K562 (cell line): ENCODE measurements at regions not wholly inside any gene's neighbourhood (a gene's known extent, or its start where the extent isn't known, plus 50 kb on each side); places are given as distances from the start of the nearest gene placed in this dataset.

Experiments
- ATAC-seq: fragments of 200-7000 bp; cut with Tn5 transposase; 3 replicates; pipeline ENCODE4 v1.9.1; 2020; ENCODE audit warnings: moderate library complexity
- BruUV-seq: library from RNA; stranded (reverse); fragments of 400-500 nt; replicated peaks from 2 replicates; lab custom pipeline; 2021; lab: Mats Ljungman, UMichigan
- CTCF ChIA-PET: fragments of 300-600 bp; formaldehyde crosslinking; extraction: SDS; loops from one replicate; lab custom pipeline; 2021; ENCODE audit warnings: low intra/inter-chr PET ratio; lab: Yijun Ruan, JAX
- POLR2A ChIA-PET: fragments of 300-600, 350-650 bp; sonication (Branson Sonifier 250); formaldehyde crosslinking; extraction: SDS; loops from one replicate; lab custom pipeline; 2021; ENCODE audit warnings: antibody characterized with exemption, inconsistent platforms; lab: Yijun Ruan, JAX
- DNase-seq, 4 experiments: peaks; one replicate each; pipeline versions ENCODE4 v3.0.0 to v3.0.0-alpha.2; 2011 to 2018; ENCODE audit warnings: low spot score in 3 of 4, mixed read lengths in 3 of 4; ENCODE audit errors: extremely low read depth in 1 of 4
- FAIRE-seq: peaks from 2 replicates; lab custom pipeline; 2011; peaks lifted over from hg19 to GRCh38; lab: Jason Lieb, UNC
- H2AFZ ChIP-seq: 2 replicates; pipeline ENCODE4 v1.6.0; 2011; ENCODE audit warnings: low read depth, low read length, control low read depth, inconsistent platforms
- H3K27ac ChIP-seq: fragments of 200-600 bp; 3 replicates; pipeline ENCODE4 v1.8.0; 2011; ENCODE audit warnings: low read depth, mild to moderate bottlenecking, control low read depth, inconsistent platforms, low read length, moderate library complexity, mixed read lengths; ENCODE audit errors: extremely low read depth
- H3K27me3 ChIP-seq, 2 experiments: fragments of 300-600 bp in 1 of 2; 2 replicates in 1 of 2; 3 replicates in 1 of 2; pipeline versions ENCODE4 v1.6.0 to v1.8.0; 2011; ENCODE audit warnings: inconsistent platforms in 2 of 2, low read length in 2 of 2, mild to moderate bottlenecking in 1 of 2, mixed read lengths in 1 of 2, moderate library complexity in 1 of 2; ENCODE audit not compliant: control insufficient read depth in 2 of 2, insufficient read depth in 2 of 2
- H3K36me3 ChIP-seq: fragments of 300-600 bp; 3 replicates; pipeline ENCODE4 v1.8.0; 2011; ENCODE audit warnings: mild to moderate bottlenecking, low read length, inconsistent platforms; ENCODE audit not compliant: control insufficient read depth, insufficient read depth
- H3K4me1 ChIP-seq, 2 experiments: fragments of 200-600 bp in 1 of 2; replicated peaks in 1 of 2; 2 replicates in 1 of 2; 3 replicates in 1 of 2; pipeline versions ENCODE4 v1.5.1 to v1.8.0; 2011; ENCODE audit warnings: inconsistent platforms in 2 of 2, low read length in 2 of 2, mild to moderate bottlenecking in 1 of 2, mixed read lengths in 1 of 2, moderate library complexity in 1 of 2; ENCODE audit not compliant: control insufficient read depth in 2 of 2, insufficient read depth in 2 of 2
- H3K4me2 ChIP-seq: 2 replicates; pipeline ENCODE4 v1.6.1; 2011; ENCODE audit warnings: low read length, control low read depth, inconsistent platforms, mixed read lengths; ENCODE audit not compliant: insufficient read depth
- H3K4me3 ChIP-seq: fragments of 200-600 bp; sonication (generic), shearing (Covaris generic); 2 replicates; pipeline ENCODE4 v1.5.1; 2016; ENCODE audit warnings: control low read depth, inconsistent platforms
- H3K79me2 ChIP-seq: fragments of 200-600 bp; 3 replicates; pipeline ENCODE4 v1.8.0; 2011; ENCODE audit warnings: low read length, inconsistent platforms; ENCODE audit not compliant: control insufficient read depth, insufficient read depth
- H3K9ac ChIP-seq, 2 experiments: 2 replicates each; pipeline versions ENCODE4 v1.6.0 to v1.6.1; 2011; ENCODE audit warnings: low read depth in 2 of 2, low read length in 2 of 2, control low read depth in 1 of 2, inconsistent platforms in 1 of 2, mild to moderate bottlenecking in 1 of 2, mixed read lengths in 1 of 2; ENCODE audit not compliant: insufficient read depth in 1 of 2
- H3K9me1 ChIP-seq: one replicate; pipeline ENCODE4 v1.6.0; 2011; ENCODE audit warnings: inconsistent platforms, mild to moderate bottlenecking, low read length, moderate library complexity; ENCODE audit not compliant: control insufficient read depth, insufficient read depth
- H3K9me3 ChIP-seq: replicated peaks from 2 replicates; pipeline ENCODE4 v1.5.1; 2011; ENCODE audit warnings: low read depth, low read length, inconsistent platforms; ENCODE audit not compliant: control insufficient read depth, insufficient read depth
- H4K20me1 ChIP-seq: replicated peaks from 2 replicates; pipeline ENCODE4 v1.6.1; 2011; ENCODE audit warnings: low read length, inconsistent platforms, mixed read lengths; ENCODE audit not compliant: control insufficient read depth, insufficient read depth
- HDAC1 ChIP-seq, 2 experiments: fragments of 450-650 bp; IDR thresholded peaks; 2 replicates each; pipeline ENCODE4 v1.6.1; 2016 to 2017; ENCODE audit warnings: inconsistent platforms in 1 of 2, mild to moderate bottlenecking in 1 of 2, moderate library complexity in 1 of 2
- SIN3A ChIP-seq, 2 experiments: fragments of 150-350 bp in 1 of 2; IDR thresholded peaks; 2 replicates each; pipeline ENCODE4 v1.6.1; 2011 to 2016; ENCODE audit warnings: borderline replicate concordance in 2 of 2, low read depth in 2 of 2, low read length in 2 of 2, mild to moderate bottlenecking in 2 of 2, moderate library complexity in 2 of 2; ENCODE audit not compliant: control insufficient read depth in 1 of 2
- SMAD1 ChIP-seq: fragments of 150-350 bp; IDR thresholded peaks from 2 replicates; pipeline ENCODE4 v1.6.1; 2014; ENCODE audit warnings: low read length, low read depth; ENCODE audit not compliant: partially characterized antibody
- SMAD2 ChIP-seq: fragments of 150-350 bp; IDR thresholded peaks from 2 replicates; pipeline ENCODE4 v1.6.1; 2014; ENCODE audit warnings: low read depth, mild to moderate bottlenecking, low read length
- ZKSCAN8 ChIP-seq: fragments of 200-800 bp; sonication (Bioruptor generic); IDR thresholded peaks from 2 replicates; pipeline ENCODE4 v1.6.1; 2016; ENCODE audit warnings: missing genetic modification characterization, missing compliant biosample characterization
- WGBS: fragments of 100-300 bp; shearing (Covaris generic); methylation state at CpG from one replicate; pipeline ENCODE4 v1.1.6; 2016; ENCODE audit warnings: low coverage, mixed read lengths; ENCODE audit not compliant: insufficient coverage; ENCODE audit errors: missing lambda C conversion rate; 5-methylcytosine and 5-hydroxymethylcytosine counted together
- in situ Hi-C: fragments of 300-500 bp; cut with MboI; formaldehyde crosslinking; loops from 4 replicates; pipeline ENCODE4 v1.15.0; 2018; ENCODE audit warnings: inconsistent platforms, mixed read lengths
- intact Hi-C: fragments of 100-400 bp; cut with micrococcal nuclease; formaldehyde crosslinking; loops from 2 replicates; pipeline ENCODE4 v1.14.2; 2022
- TF ChIP-seq, protein P1 (sequence below): fragments of 450-650 bp; IDR thresholded peaks from 2 replicates; pipeline ENCODE4 v1.6.1; 2016; ENCODE audit warnings: mild to moderate bottlenecking, moderate library complexity
- TF ChIP-seq, protein P2 (sequence below): fragments of 250-450 bp; sonication (Bioruptor Pico); IDR thresholded peaks from 2 replicates; pipeline ENCODE4 v1.5.0; 2021; ENCODE audit warnings: mild to moderate bottlenecking, moderate library complexity

DNA sequence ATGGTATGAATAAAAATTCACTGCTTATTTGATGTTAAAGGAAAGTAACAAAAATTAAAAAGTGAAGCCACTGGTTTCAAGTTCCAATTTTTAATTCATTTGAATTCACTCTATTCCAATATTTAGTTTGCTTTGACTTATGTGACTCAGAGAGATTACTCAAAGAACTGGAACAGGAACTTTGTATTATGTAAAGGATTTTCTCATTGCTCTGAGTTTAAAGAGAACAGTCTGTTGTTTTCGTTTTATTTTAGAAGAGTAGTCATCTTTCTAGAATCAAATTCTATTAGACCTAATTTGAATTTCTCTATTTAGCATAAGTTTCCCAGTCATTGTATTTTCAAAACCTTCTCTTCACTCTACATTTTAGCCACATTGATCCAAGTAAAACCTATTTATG is 300.1 kb upstream of the SLC8A1 start:
- POLR2A ChIA-PET, result no interaction called here
- intact Hi-C loops (no loop called here), in situ Hi-C loops (no loop called here)
- Histone ChIP-seq H3K4me2 (no peak overlapping the region), H2AFZ (no peak overlapping the region), H3K9me1 (no peaks in the 10 kb centered on the region), H3K27me3 (no peaks in the 10 kb centered on the region), H3K9ac (no peak overlapping the region), H3K9me3 (no peaks in the 10 kb centered on the region; the same call in 1 of the 2 replicates), H3K79me2 (no peaks in the 10 kb centered on the region)
- DNase-seq (no peak), ATAC-seq (no peak), FAIRE-seq (no peak)
- 0% methylated on average over 1 of the region's 1 CpG for WGBS
- BruUV-seq, result no TSS peak
- TF ChIP-seq HDAC1 (IDR thresholded peaks at IDR 0.05), result no peak
- TF ChIP-seq SMAD2, result no peak
- TF ChIP-seq, protein P1, sequence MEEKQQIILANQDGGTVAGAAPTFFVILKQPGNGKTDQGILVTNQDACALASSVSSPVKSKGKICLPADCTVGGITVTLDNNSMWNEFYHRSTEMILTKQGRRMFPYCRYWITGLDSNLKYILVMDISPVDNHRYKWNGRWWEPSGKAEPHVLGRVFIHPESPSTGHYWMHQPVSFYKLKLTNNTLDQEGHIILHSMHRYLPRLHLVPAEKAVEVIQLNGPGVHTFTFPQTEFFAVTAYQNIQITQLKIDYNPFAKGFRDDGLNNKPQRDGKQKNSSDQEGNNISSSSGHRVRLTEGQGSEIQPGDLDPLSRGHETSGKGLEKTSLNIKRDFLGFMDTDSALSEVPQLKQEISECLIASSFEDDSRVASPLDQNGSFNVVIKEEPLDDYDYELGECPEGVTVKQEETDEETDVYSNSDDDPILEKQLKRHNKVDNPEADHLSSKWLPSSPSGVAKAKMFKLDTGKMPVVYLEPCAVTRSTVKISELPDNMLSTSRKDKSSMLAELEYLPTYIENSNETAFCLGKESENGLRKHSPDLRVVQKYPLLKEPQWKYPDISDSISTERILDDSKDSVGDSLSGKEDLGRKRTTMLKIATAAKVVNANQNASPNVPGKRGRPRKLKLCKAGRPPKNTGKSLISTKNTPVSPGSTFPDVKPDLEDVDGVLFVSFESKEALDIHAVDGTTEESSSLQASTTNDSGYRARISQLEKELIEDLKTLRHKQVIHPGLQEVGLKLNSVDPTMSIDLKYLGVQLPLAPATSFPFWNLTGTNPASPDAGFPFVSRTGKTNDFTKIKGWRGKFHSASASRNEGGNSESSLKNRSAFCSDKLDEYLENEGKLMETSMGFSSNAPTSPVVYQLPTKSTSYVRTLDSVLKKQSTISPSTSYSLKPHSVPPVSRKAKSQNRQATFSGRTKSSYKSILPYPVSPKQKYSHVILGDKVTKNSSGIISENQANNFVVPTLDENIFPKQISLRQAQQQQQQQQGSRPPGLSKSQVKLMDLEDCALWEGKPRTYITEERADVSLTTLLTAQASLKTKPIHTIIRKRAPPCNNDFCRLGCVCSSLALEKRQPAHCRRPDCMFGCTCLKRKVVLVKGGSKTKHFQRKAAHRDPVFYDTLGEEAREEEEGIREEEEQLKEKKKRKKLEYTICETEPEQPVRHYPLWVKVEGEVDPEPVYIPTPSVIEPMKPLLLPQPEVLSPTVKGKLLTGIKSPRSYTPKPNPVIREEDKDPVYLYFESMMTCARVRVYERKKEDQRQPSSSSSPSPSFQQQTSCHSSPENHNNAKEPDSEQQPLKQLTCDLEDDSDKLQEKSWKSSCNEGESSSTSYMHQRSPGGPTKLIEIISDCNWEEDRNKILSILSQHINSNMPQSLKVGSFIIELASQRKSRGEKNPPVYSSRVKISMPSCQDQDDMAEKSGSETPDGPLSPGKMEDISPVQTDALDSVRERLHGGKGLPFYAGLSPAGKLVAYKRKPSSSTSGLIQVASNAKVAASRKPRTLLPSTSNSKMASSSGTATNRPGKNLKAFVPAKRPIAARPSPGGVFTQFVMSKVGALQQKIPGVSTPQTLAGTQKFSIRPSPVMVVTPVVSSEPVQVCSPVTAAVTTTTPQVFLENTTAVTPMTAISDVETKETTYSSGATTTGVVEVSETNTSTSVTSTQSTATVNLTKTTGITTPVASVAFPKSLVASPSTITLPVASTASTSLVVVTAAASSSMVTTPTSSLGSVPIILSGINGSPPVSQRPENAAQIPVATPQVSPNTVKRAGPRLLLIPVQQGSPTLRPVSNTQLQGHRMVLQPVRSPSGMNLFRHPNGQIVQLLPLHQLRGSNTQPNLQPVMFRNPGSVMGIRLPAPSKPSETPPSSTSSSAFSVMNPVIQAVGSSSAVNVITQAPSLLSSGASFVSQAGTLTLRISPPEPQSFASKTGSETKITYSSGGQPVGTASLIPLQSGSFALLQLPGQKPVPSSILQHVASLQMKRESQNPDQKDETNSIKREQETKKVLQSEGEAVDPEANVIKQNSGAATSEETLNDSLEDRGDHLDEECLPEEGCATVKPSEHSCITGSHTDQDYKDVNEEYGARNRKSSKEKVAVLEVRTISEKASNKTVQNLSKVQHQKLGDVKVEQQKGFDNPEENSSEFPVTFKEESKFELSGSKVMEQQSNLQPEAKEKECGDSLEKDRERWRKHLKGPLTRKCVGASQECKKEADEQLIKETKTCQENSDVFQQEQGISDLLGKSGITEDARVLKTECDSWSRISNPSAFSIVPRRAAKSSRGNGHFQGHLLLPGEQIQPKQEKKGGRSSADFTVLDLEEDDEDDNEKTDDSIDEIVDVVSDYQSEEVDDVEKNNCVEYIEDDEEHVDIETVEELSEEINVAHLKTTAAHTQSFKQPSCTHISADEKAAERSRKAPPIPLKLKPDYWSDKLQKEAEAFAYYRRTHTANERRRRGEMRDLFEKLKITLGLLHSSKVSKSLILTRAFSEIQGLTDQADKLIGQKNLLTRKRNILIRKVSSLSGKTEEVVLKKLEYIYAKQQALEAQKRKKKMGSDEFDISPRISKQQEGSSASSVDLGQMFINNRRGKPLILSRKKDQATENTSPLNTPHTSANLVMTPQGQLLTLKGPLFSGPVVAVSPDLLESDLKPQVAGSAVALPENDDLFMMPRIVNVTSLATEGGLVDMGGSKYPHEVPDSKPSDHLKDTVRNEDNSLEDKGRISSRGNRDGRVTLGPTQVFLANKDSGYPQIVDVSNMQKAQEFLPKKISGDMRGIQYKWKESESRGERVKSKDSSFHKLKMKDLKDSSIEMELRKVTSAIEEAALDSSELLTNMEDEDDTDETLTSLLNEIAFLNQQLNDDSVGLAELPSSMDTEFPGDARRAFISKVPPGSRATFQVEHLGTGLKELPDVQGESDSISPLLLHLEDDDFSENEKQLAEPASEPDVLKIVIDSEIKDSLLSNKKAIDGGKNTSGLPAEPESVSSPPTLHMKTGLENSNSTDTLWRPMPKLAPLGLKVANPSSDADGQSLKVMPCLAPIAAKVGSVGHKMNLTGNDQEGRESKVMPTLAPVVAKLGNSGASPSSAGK, result no peak
- TF ChIP-seq, protein P2, sequence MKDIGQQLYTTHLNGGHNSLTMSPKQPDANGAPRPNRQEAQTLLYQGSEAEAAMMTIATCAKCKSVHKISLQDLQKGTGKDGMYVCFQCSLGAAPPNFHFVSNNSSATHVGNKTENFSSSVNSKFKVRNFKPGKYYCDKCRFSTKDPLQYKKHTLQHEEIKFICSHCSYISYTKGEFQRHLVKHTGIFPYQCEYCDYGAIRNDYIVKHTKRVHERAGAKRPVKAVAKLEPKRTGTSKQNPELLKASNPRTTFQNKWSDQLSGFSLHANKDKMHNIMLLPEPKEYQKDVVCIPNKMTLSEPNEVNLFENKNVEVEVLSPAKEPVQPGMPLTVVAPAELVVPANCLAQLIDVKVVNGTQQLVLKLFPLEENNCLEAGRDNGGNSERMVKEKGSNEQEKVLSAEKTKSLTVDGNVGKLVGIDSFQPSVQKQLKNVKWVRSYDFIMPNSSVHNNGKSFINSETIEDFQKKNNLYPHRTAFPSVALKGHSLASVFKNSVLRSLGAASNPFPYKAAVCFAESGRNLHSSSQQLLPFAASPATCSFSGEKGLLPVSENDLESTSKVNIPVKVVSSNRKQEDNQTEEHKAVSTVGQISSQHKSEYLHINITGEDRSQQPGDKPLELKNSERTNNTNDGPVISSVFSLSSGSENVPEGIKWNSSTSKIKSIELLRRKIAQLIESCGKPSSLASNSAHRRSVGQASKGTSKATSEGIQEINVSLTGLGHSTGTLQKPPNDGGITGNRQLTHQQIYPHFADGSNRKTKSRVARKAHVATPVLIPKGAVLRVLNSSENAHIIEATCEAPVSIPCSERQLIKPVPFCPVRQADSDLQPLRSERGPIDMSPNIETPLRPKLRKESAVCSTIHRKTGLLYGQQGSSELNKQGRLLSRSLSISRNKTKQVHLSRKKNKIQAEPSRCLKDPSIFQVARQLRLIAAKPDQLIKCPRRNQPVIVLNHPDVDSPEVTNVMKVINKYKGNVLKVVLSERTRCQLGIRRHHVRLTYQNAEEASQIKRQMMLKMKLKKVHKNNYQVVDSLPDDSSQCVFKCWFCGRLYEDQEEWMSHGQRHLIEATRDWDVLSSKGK (CRISPR knock-in tag), result no peak
- no peak for TF ChIP-seq SMAD1
- TF ChIP-seq ZKSCAN8 (CRISPR knock-in tag), result no peak
- TF ChIP-seq SIN3A (IDR thresholded peaks at IDR 0.05; ENCODE audit: borderline replicate concordance in 2 of 2, control insufficient read depth in 1 of 2, low read depth in 2 of 2, low read length in 2 of 2), result no peak
- TF ChIP-seq, all 486 proteins: peak for 0
- no peak overlapping the region for H3K27ac ChIP-seq
- no peak overlapping the region for H3K4me3 ChIP-seq
- H3K36me3 ChIP-seq, result no peaks in the 10 kb centered on the region
- no peaks in the 10 kb centered on the region for H3K4me1 ChIP-seq
- H4K20me1 ChIP-seq, result no peaks in the 10 kb centered on the region
- CTCF ChIA-PET, result no interaction called here
